SKM-1 treated with dmso at 0.1 percent for 144 hours (cell line): ENCODE measurements at regions not wholly inside any gene's neighbourhood (a gene's known extent, or its start where the extent isn't known, plus 50 kb on each side); places are given as distances from the start of the nearest gene placed in this dataset.
"Not testable (repeated sequence)": the region's sequence is repeated elsewhere in the genome, so short reads cannot be mapped to it uniquely, and the experiment has no call there.

Source experiments
- DNase-seq: peaks from one replicate; lab custom pipeline; 2025; ENCODE audit not compliant: unreplicated experiment; lab: John Stamatoyannopoulos, UW

- DNase-seq, result no peak
Measured at GRCh38 chr18:60319129-60319528, 53.4 kb downstream of the MC4R start.

GRCh38 chr18:60311676-60312360 lies 60.8 kb downstream of the MC4R start:
- no peak for DNase-seq

- DNase-seq, result no peak
Measured at GRCh38 chr18:60295674-60296073, 76.9 kb downstream of the MC4R start.

GRCh38 chr18:60292186-60292585 lies 80.4 kb downstream of the MC4R start:
- no peak for DNase-seq

- DNase-seq, result no peak
Measured at GRCh38 chr18:60279391-60279790, 93.2 kb downstream of the MC4R start.

- DNase-seq, result no peak
Measured at GRCh38 chr18:60277855-60278480, 94.6 kb downstream of the MC4R start.

- DNase-seq, result no peak
Measured at GRCh38 chr18:60267391-60268058, 105.0 kb downstream of the MC4R start.

GRCh38 chr18:60266558-60266957 lies 106.0 kb downstream of the MC4R start:
- no peak for DNase-seq

- DNase-seq, result peak; percentile 58
Measured at GRCh38 chr18:60259052-60259681, 113.4 kb downstream of the MC4R start.

GRCh38 chr18:60249388-60249787 lies 123.2 kb downstream of the MC4R start:
- no peak for DNase-seq

GRCh38 chr18:60248336-60249330 lies 123.9 kb downstream of the MC4R start:
- DNase-seq, result no peak

GRCh38 chr18:60247103-60247502 lies 125.5 kb downstream of the MC4R start:
- DNase-seq, result no peak

GRCh38 chr18:60246606-60247005 lies 126.0 kb downstream of the MC4R start:
- DNase-seq, result no peak

- DNase-seq, result no peak
Measured at GRCh38 chr18:60245096-60245495, 127.5 kb downstream of the MC4R start.

- DNase-seq, result not testable (repeated sequence)
Measured at GRCh38 chr18:60239024-60239710, 133.4 kb downstream of the MC4R start.

- no peak for DNase-seq
Measured at GRCh38 chr18:60235164-60235563, 137.4 kb downstream of the MC4R start.

- DNase-seq, result no peak
Measured at GRCh38 chr18:60232541-60232940, 140.0 kb downstream of the MC4R start.

- DNase-seq, result no peak
Measured at GRCh38 chr18:60228609-60229595, 143.7 kb downstream of the MC4R start.

GRCh38 chr18:60215432-60215831 lies 157.1 kb downstream of the MC4R start:
- DNase-seq, result no peak
